ENCODE measurements at regions not wholly inside any gene's neighbourhood (a gene's known extent, or its start where the extent isn't known, plus 50 kb on each side); places are given as distances from the start of the nearest gene placed in this dataset.

GRCh38 chr1:222424826-222425225 is 123.1 kb downstream of the HHIPL2 start:
- H3K36me3 ChIP-seq (ENCODE audit: insufficient read depth, low read length) = no peaks in the 10 kb centered on the region
- no peaks in the 10 kb centered on the region for H3K79me2 ChIP-seq (ENCODE audit: insufficient read depth, low read length)
- no peaks in the 10 kb centered on the region for H3K9me3 ChIP-seq (ENCODE audit: low read depth, low read length)
- no peak overlapping the region for H3K27ac ChIP-seq (ENCODE audit: low read depth, low read length)
- no peak overlapping the region for H3K4me2 ChIP-seq (ENCODE audit: insufficient read depth, low read length)
- H3K4me3 ChIP-seq (ENCODE audit: insufficient read depth, low read length) = no peak overlapping the region
- no peaks in the 10 kb centered on the region for H4K20me1 ChIP-seq (ENCODE audit: insufficient read depth, low read length)
- no peaks in the 10 kb centered on the region for H3K27me3 ChIP-seq (ENCODE audit: insufficient read depth, low read length)
- no peaks in the 10 kb centered on the region for H3K4me1 ChIP-seq (ENCODE audit: insufficient read depth, low read length)
- H2AFZ ChIP-seq (ENCODE audit: low read length) = no peak overlapping the region
- no peak for DNase-seq (ENCODE audit: insufficient read length, low spot score, missing footprints)
- TF ChIP-seq CTCF (IDR thresholded peaks at IDR 0.05; ENCODE audit: extremely low read depth, low read depth, low read length) = no peak

- Histone ChIP-seq H3K9me3 (ENCODE audit: low read depth, low read length) (no peaks in the 10 kb centered on the region), H2AFZ (ENCODE audit: low read length) (no peak overlapping the region), H3K27ac (ENCODE audit: low read depth, low read length) (no peak overlapping the region), H3K4me1 (ENCODE audit: insufficient read depth, low read length) (no peaks in the 10 kb centered on the region), H3K79me2 (ENCODE audit: insufficient read depth, low read length) (no peaks in the 10 kb centered on the region), H3K4me3 (ENCODE audit: insufficient read depth, low read length) (no peak overlapping the region), H4K20me1 (ENCODE audit: insufficient read depth, low read length) (no peaks in the 10 kb centered on the region), H3K27me3 (ENCODE audit: insufficient read depth, low read length) (no peaks in the 10 kb centered on the region), H3K4me2 (ENCODE audit: insufficient read depth, low read length) (no peak overlapping the region), H3K36me3 (ENCODE audit: insufficient read depth, low read length) (no peaks in the 10 kb centered on the region)
- no peak for DNase-seq (ENCODE audit: insufficient read length, low spot score, missing footprints)
- TF ChIP-seq CTCF (IDR thresholded peaks at IDR 0.05; ENCODE audit: extremely low read depth, low read depth, low read length) = no peak
Measured at GRCh38 chr1:222421380-222421779, 126.5 kb downstream of the HHIPL2 start.

GRCh38 chr1:222420633-222421032 is 127.3 kb downstream of the HHIPL2 start:
- no peaks in the 10 kb centered on the region for H3K79me2 ChIP-seq (ENCODE audit: insufficient read depth, low read length)
- no peak for TF ChIP-seq CTCF (IDR thresholded peaks at IDR 0.05; ENCODE audit: extremely low read depth, low read depth, low read length)
- no peak overlapping the region for H3K4me2 ChIP-seq (ENCODE audit: insufficient read depth, low read length)
- no peaks in the 10 kb centered on the region for H3K9me3 ChIP-seq (ENCODE audit: low read depth, low read length)
- no peaks in the 10 kb centered on the region for H3K36me3 ChIP-seq (ENCODE audit: insufficient read depth, low read length)
- no peaks in the 10 kb centered on the region for H3K27me3 ChIP-seq (ENCODE audit: insufficient read depth, low read length)
- no peaks in the 10 kb centered on the region for H3K4me1 ChIP-seq (ENCODE audit: insufficient read depth, low read length)
- H4K20me1 ChIP-seq (ENCODE audit: insufficient read depth, low read length) = no peaks in the 10 kb centered on the region
- no peak overlapping the region for H3K4me3 ChIP-seq (ENCODE audit: insufficient read depth, low read length)
- no peak for DNase-seq (ENCODE audit: insufficient read length, low spot score, missing footprints)
- H3K27ac ChIP-seq (ENCODE audit: low read depth, low read length) = no peak overlapping the region
- H2AFZ ChIP-seq (ENCODE audit: low read length) = no peak overlapping the region

GRCh38 chr1:222418654-222419053 is 129.2 kb downstream of the HHIPL2 start:
- Histone ChIP-seq H2AFZ (ENCODE audit: low read length) (no peak overlapping the region), H4K20me1 (ENCODE audit: insufficient read depth, low read length) (no peaks in the 10 kb centered on the region), H3K27ac (ENCODE audit: low read depth, low read length) (no peak overlapping the region), H3K79me2 (ENCODE audit: insufficient read depth, low read length) (no peaks in the 10 kb centered on the region), H3K4me2 (ENCODE audit: insufficient read depth, low read length) (no peak overlapping the region), H3K9me3 (ENCODE audit: low read depth, low read length) (no peaks in the 10 kb centered on the region), H3K36me3 (ENCODE audit: insufficient read depth, low read length) (no peaks in the 10 kb centered on the region), H3K4me3 (ENCODE audit: insufficient read depth, low read length) (no peak overlapping the region), H3K4me1 (ENCODE audit: insufficient read depth, low read length) (no peaks in the 10 kb centered on the region), H3K27me3 (ENCODE audit: insufficient read depth, low read length) (no peaks in the 10 kb centered on the region)
- TF ChIP-seq CTCF (IDR thresholded peaks at IDR 0.05; ENCODE audit: extremely low read depth, low read depth, low read length) = no peak
- no peak for DNase-seq (ENCODE audit: insufficient read length, low spot score, missing footprints)
